Fibroblast of pulmonary artery (primary cell): ENCODE measurements at regions not wholly inside any gene's neighbourhood (a gene's known extent, or its start where the extent isn't known, plus 50 kb on each side); places are given as distances from the start of the nearest gene placed in this dataset.

Source experiments
- DNase-seq: peaks from one replicate; pipeline ENCODE4 v3.0.0-alpha.2; 2010; ENCODE audit warnings: low read depth
- H3K4me3 ChIP-seq: replicated peaks from 2 replicates; pipeline ENCODE4 v1.5.1; 2011; ENCODE audit warnings: low read depth, mild to moderate bottlenecking, control low read depth, low read length, moderate library complexity
- CTCF ChIP-seq: IDR thresholded peaks from 2 replicates; pipeline ENCODE4 v1.5.1; 2011; ENCODE audit warnings: mild to moderate bottlenecking, control low read depth, low read length, inconsistent platforms; ENCODE audit errors: missing control alignments

GRCh38 chr13:55000043-55000442, 1971.4 kb downstream of the OLFM4 start:
- no peak for DNase-seq
- TF ChIP-seq CTCF = no peak
- H3K4me3 ChIP-seq = no peak overlapping the region

- no peak overlapping the region for H3K4me3 ChIP-seq
- DNase-seq = no peak
- no peak for TF ChIP-seq CTCF
Measured at GRCh38 chr13:55000844-55001243, 1972.2 kb downstream of the OLFM4 start.

- H3K4me3 ChIP-seq = no peak overlapping the region
- TF ChIP-seq CTCF = no peak
- DNase-seq = no peak
Measured at GRCh38 chr13:55001881-55002280, 1973.3 kb downstream of the OLFM4 start.

- DNase-seq = no peak
- TF ChIP-seq CTCF = no peak
- H3K4me3 ChIP-seq = no peak overlapping the region
Measured at GRCh38 chr13:55007681-55008080, 1979.1 kb downstream of the OLFM4 start.

- H3K4me3 ChIP-seq = no peak overlapping the region
- no peak for DNase-seq
- no peak for TF ChIP-seq CTCF
Measured at GRCh38 chr13:55013051-55013450, 1984.4 kb downstream of the OLFM4 start.

- DNase-seq = no peak
Measured at GRCh38 chr13:55029280-55029679, 2000.7 kb downstream of the OLFM4 start.

More at GRCh38 chr13:55029280-55029679, 2000.7 kb downstream of the OLFM4 start:
- H3K4me3 ChIP-seq = no peak overlapping the region
- no peak for TF ChIP-seq CTCF
